Neural cell (in vitro differentiated cells): ENCODE measurements at regions not wholly inside any gene's neighbourhood (a gene's known extent, or its start where the extent isn't known, plus 50 kb on each side); places are given as distances from the start of the nearest gene placed in this dataset.

ENCODE experiments used
- H2AFZ ChIP-seq: fragments of 200-600, 300-800 bp; sonication (generic), shearing (Covaris generic); 2 replicates; pipeline ENCODE4 v1.6.0; 2014; ENCODE audit warnings: low read depth, mild to moderate bottlenecking, antibody characterized with exemption, low read length, moderate library complexity
- H3F3A ChIP-seq: fragments of 200-600 bp; shearing (Covaris generic); 2 replicates; pipeline ENCODE4 v1.6.1; 2016; ENCODE audit warnings: mild to moderate bottlenecking, moderate library complexity, mixed read lengths, antibody characterized with exemption, low read length; ENCODE audit not compliant: insufficient read depth, poor library complexity, severe bottlenecking
- H3K27ac ChIP-seq: fragments of 200-600, 300-800 bp; sonication (generic), shearing (Covaris generic); 2 replicates; pipeline ENCODE4 v1.5.1; 2014; ENCODE audit warnings: mild to moderate bottlenecking, low read length, moderate library complexity
- H3K27me3 ChIP-seq: fragments of 300-800, 200-600 bp; sonication (generic), shearing (Covaris generic); 2 replicates; pipeline ENCODE4 v1.6.0; 2014; ENCODE audit warnings: mild to moderate bottlenecking, low read depth, low read length, moderate library complexity; ENCODE audit not compliant: insufficient read depth
- H3K36me3 ChIP-seq: fragments of 300-800, 200-600 bp; sonication (generic), shearing (Covaris generic); 2 replicates; pipeline ENCODE4 v1.5.1; 2014; ENCODE audit warnings: mild to moderate bottlenecking, antibody characterized with exemption, low read length, moderate library complexity; ENCODE audit not compliant: insufficient read depth
- H3K4me2 ChIP-seq: fragments of 300-800, 200-600 bp; sonication (generic), shearing (Covaris generic); 2 replicates; pipeline ENCODE4 v1.6.0; 2014; ENCODE audit warnings: mild to moderate bottlenecking, low read length
- H3K4me3 ChIP-seq: fragments of 300-800, 200-600 bp; sonication (generic), shearing (Covaris generic); 2 replicates; pipeline ENCODE4 v1.5.1; 2014; ENCODE audit warnings: mild to moderate bottlenecking, low read length, moderate library complexity
- H3K79me2 ChIP-seq: fragments of 200-600 bp; shearing (Covaris generic); replicated peaks from 2 replicates; pipeline ENCODE4 v1.6.0; 2014; ENCODE audit warnings: mild to moderate bottlenecking, low read length, moderate library complexity; ENCODE audit not compliant: insufficient read depth
- H3K9ac ChIP-seq: fragments of 300-800, 200-600 bp; sonication (generic), shearing (Covaris generic); 2 replicates; pipeline ENCODE4 v1.6.1; 2016; ENCODE audit warnings: mild to moderate bottlenecking, low read length, mixed read lengths
- H3K9me2 ChIP-seq: fragments of 200-600 bp; shearing (Covaris generic); 2 replicates; pipeline ENCODE4 v1.6.1; 2016; ENCODE audit warnings: mild to moderate bottlenecking, low read length, mixed read lengths; ENCODE audit not compliant: insufficient read depth
- H3K9me3 ChIP-seq: fragments of 200-600, 300-800 bp; sonication (generic), shearing (Covaris generic); 2 replicates; pipeline ENCODE4 v1.6.1; 2016; ENCODE audit warnings: mild to moderate bottlenecking, mixed run types, low read length, moderate library complexity, mixed read lengths
- H4K20me1 ChIP-seq: fragments of 200-600 bp; shearing (Covaris generic); 2 replicates; pipeline ENCODE4 v1.6.1; 2016; ENCODE audit warnings: mild to moderate bottlenecking, mixed run types; ENCODE audit not compliant: insufficient read depth
- EP300 ChIP-seq: fragments of 450-650 bp; conservative IDR thresholded peaks from 2 replicates; pipeline ENCODE4 v1.6.1; 2014; ENCODE audit warnings: antibody characterized with exemption, mild to moderate bottlenecking, moderate library complexity; ENCODE audit not compliant: poor library complexity, severe bottlenecking
- EZH2 ChIP-seq: fragments of 200-600, 300-800 bp; shearing (Covaris generic), sonication (generic); IDR thresholded peaks from 2 replicates; pipeline ENCODE4 v1.6.1; 2014; ENCODE audit warnings: antibody characterized with exemption, low read length, borderline replicate concordance, mild to moderate bottlenecking; ENCODE audit not compliant: insufficient read depth, poor library complexity, severe bottlenecking
- MXI1 ChIP-seq: fragments of 450-650 bp; conservative IDR thresholded peaks from 2 replicates; pipeline ENCODE4 v1.6.1; 2014; ENCODE audit warnings: antibody characterized with exemption, mild to moderate bottlenecking; ENCODE audit not compliant: poor library complexity, severe bottlenecking
- POLR2AphosphoS5 ChIP-seq: IDR thresholded peaks from 2 replicates; pipeline ENCODE4 v1.6.1; 2012
- RAD21 ChIP-seq: fragments of 450-650 bp; conservative IDR thresholded peaks from 2 replicates; pipeline ENCODE4 v1.6.1; 2014; ENCODE audit warnings: antibody characterized with exemption, mild to moderate bottlenecking, moderate library complexity
- SMC3 ChIP-seq: fragments of 450-650 bp; conservative IDR thresholded peaks from 2 replicates; pipeline ENCODE4 v1.6.1; 2014; ENCODE audit warnings: antibody characterized with exemption, mild to moderate bottlenecking, moderate library complexity; ENCODE audit not compliant: poor library complexity
- TAF1 ChIP-seq: IDR thresholded peaks from 2 replicates; pipeline ENCODE4 v1.6.1; 2012; ENCODE audit warnings: low read depth
- TF ChIP-seq, protein P1 (sequence below): fragments of 450-650 bp; IDR thresholded peaks from 2 replicates; pipeline ENCODE4 v1.5.1; 2014; ENCODE audit warnings: antibody characterized with exemption, mild to moderate bottlenecking, moderate library complexity; ENCODE audit not compliant: poor library complexity, severe bottlenecking
- TF ChIP-seq, protein P2 (sequence below): IDR thresholded peaks from 2 replicates; pipeline ENCODE4 v1.6.1; 2012; ENCODE audit warnings: borderline replicate concordance

DNA sequence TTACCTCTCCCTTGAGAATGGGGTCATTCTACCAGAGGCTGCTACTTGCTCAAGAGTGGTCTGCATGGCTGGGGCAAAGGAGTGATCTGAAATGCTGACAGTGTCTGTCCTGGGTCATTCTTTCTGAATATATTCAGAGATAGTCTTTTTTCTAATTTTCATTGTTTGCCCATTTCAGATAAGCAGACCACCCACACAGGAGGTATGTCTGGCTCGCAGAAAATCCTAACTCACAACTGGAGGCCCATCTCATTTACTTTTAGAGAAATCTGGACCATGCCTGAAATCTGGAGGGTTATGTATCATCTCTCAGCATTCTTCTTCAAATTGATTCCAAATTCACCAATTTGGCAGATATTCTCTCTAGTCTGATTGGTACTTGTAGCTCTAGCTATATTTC, 227.6 kb downstream of the SEC61B start:
- no peaks in the 10 kb centered on the region for H3K9me3 ChIP-seq
- H3K27me3 ChIP-seq = no peaks in the 10 kb centered on the region
- H3F3A ChIP-seq = no peaks in the 10 kb centered on the region
- H3K4me3 ChIP-seq = no peak overlapping the region
- no peak overlapping the region for H3K27ac ChIP-seq
- H3K79me2 ChIP-seq = no peaks in the 10 kb centered on the region
- no peak overlapping the region for H3K4me2 ChIP-seq
- no peak overlapping the region for H2AFZ ChIP-seq
- no peak overlapping the region for H3K9ac ChIP-seq
- no peaks in the 10 kb centered on the region for H3K36me3 ChIP-seq
- TF ChIP-seq RAD21 (no peak), POLR2AphosphoS5 (no peak), EP300 (no peak), EZH2 (no peak), MXI1 (no peak), TAF1 (no peak), SMC3 (no peak)
- TF ChIP-seq, protein P1, sequence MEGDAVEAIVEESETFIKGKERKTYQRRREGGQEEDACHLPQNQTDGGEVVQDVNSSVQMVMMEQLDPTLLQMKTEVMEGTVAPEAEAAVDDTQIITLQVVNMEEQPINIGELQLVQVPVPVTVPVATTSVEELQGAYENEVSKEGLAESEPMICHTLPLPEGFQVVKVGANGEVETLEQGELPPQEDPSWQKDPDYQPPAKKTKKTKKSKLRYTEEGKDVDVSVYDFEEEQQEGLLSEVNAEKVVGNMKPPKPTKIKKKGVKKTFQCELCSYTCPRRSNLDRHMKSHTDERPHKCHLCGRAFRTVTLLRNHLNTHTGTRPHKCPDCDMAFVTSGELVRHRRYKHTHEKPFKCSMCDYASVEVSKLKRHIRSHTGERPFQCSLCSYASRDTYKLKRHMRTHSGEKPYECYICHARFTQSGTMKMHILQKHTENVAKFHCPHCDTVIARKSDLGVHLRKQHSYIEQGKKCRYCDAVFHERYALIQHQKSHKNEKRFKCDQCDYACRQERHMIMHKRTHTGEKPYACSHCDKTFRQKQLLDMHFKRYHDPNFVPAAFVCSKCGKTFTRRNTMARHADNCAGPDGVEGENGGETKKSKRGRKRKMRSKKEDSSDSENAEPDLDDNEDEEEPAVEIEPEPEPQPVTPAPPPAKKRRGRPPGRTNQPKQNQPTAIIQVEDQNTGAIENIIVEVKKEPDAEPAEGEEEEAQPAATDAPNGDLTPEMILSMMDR = no peak
- TF ChIP-seq, protein P2, sequence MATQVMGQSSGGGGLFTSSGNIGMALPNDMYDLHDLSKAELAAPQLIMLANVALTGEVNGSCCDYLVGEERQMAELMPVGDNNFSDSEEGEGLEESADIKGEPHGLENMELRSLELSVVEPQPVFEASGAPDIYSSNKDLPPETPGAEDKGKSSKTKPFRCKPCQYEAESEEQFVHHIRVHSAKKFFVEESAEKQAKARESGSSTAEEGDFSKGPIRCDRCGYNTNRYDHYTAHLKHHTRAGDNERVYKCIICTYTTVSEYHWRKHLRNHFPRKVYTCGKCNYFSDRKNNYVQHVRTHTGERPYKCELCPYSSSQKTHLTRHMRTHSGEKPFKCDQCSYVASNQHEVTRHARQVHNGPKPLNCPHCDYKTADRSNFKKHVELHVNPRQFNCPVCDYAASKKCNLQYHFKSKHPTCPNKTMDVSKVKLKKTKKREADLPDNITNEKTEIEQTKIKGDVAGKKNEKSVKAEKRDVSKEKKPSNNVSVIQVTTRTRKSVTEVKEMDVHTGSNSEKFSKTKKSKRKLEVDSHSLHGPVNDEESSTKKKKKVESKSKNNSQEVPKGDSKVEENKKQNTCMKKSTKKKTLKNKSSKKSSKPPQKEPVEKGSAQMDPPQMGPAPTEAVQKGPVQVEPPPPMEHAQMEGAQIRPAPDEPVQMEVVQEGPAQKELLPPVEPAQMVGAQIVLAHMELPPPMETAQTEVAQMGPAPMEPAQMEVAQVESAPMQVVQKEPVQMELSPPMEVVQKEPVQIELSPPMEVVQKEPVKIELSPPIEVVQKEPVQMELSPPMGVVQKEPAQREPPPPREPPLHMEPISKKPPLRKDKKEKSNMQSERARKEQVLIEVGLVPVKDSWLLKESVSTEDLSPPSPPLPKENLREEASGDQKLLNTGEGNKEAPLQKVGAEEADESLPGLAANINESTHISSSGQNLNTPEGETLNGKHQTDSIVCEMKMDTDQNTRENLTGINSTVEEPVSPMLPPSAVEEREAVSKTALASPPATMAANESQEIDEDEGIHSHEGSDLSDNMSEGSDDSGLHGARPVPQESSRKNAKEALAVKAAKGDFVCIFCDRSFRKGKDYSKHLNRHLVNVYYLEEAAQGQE = no peak
- no peaks in the 10 kb centered on the region for H4K20me1 ChIP-seq
- H3K9me2 ChIP-seq = no peaks in the 10 kb centered on the region

GRCh38 chr9:99451112-99451606, 229.1 kb downstream of the SEC61B start:
- Histone ChIP-seq H3K4me2 (no peak overlapping the region), H3K27me3 (no peaks in the 10 kb centered on the region), H3F3A (no peaks in the 10 kb centered on the region), H4K20me1 (no peaks in the 10 kb centered on the region), H3K9ac (no peak overlapping the region), H3K36me3 (no peaks in the 10 kb centered on the region), H3K27ac (no peak overlapping the region), H3K4me3 (no peak overlapping the region), H3K79me2 (no peaks in the 10 kb centered on the region), H3K9me2 (no peaks in the 10 kb centered on the region), H3K9me3 (no peaks in the 10 kb centered on the region), H2AFZ (no peak overlapping the region)
- no peak for TF ChIP-seq TAF1

GRCh38 chr9:99457406-99457805, 235.3 kb downstream of the SEC61B start:
- no peak overlapping the region for H3K4me3 ChIP-seq
- no peaks in the 10 kb centered on the region for H3K36me3 ChIP-seq
- H3K9me2 ChIP-seq = no peaks in the 10 kb centered on the region
- H3F3A ChIP-seq = no peaks in the 10 kb centered on the region
- no peaks in the 10 kb centered on the region for H3K79me2 ChIP-seq
- no peaks in the 10 kb centered on the region for H3K27me3 ChIP-seq
- H3K4me2 ChIP-seq = no peak overlapping the region
- H2AFZ ChIP-seq = no peak overlapping the region
- H4K20me1 ChIP-seq = no peaks in the 10 kb centered on the region
- H3K27ac ChIP-seq = no peak overlapping the region
- H3K9ac ChIP-seq = no peak overlapping the region
- H3K9me3 ChIP-seq = no peaks in the 10 kb centered on the region
- TF ChIP-seq POLR2AphosphoS5 = no peak
- TF ChIP-seq, protein P1 = no peak
- TF ChIP-seq MXI1 = no peak
- no peak for TF ChIP-seq EZH2
- TF ChIP-seq, protein P2 = no peak
- TF ChIP-seq EP300 = no peak
- TF ChIP-seq TAF1 = no peak
- TF ChIP-seq RAD21 = no peak
- TF ChIP-seq SMC3 = no peak
